ENCODE measurements at regions not wholly inside any gene's neighbourhood (a gene's known extent, or its start where the extent isn't known, plus 50 kb on each side); places are given as distances from the start of the nearest gene placed in this dataset.

GRCh38 chr2:145739681-145740080, 1219.8 kb upstream of the ZEB2 start:
- TF ChIP-seq POLR2A (IDR thresholded peaks at IDR 0.05) (no peak), CTCF (IDR thresholded peaks at IDR 0.05) (no peak)
- Histone ChIP-seq H3K27ac (no peak overlapping the region), H3K27me3 (no peaks in the 10 kb centered on the region), H3K4me3 (no peak overlapping the region), H3K36me3 (no peaks in the 10 kb centered on the region), H3K4me1 (no peaks in the 10 kb centered on the region), H3K9me3 (no peaks in the 10 kb centered on the region)
- DNase-seq, result no peak
- intact Hi-C loops (cut with DNase I; ENCODE audit: low total_unique reads), result no loop called here

- no peak overlapping the region for H3K4me3 ChIP-seq
- intact Hi-C loops (cut with DNase I; ENCODE audit: low total_unique reads), result no loop called here
- TF ChIP-seq CTCF (IDR thresholded peaks at IDR 0.05), result no peak
- no peak for TF ChIP-seq POLR2A (IDR thresholded peaks at IDR 0.05)
- H3K4me1 ChIP-seq, result no peaks in the 10 kb centered on the region
- H3K27ac ChIP-seq, result no peak overlapping the region
- no peaks in the 10 kb centered on the region for H3K9me3 ChIP-seq
- H3K27me3 ChIP-seq, result no peaks in the 10 kb centered on the region
- no peak for DNase-seq
- no peaks in the 10 kb centered on the region for H3K36me3 ChIP-seq
Observed at GRCh38 chr2:145736871-145737270, 1217.0 kb upstream of the ZEB2 start.

GRCh38 chr2:145731467-145731866, 1211.5 kb upstream of the ZEB2 start:
- TF ChIP-seq POLR2A (IDR thresholded peaks at IDR 0.05), result no peak
- no peak for TF ChIP-seq CTCF (IDR thresholded peaks at IDR 0.05)
- Histone ChIP-seq H3K27me3 (no peaks in the 10 kb centered on the region), H3K27ac (no peak overlapping the region), H3K4me1 (no peaks in the 10 kb centered on the region), H3K36me3 (no peaks in the 10 kb centered on the region), H3K4me3 (no peak overlapping the region), H3K9me3 (no peaks in the 10 kb centered on the region)
- intact Hi-C loops (cut with DNase I; ENCODE audit: low total_unique reads), result no loop called here
- DNase-seq, result no peak

GRCh38 chr2:145729993-145730770, 1210.3 kb upstream of the ZEB2 start:
- Histone ChIP-seq H3K27ac (no peak overlapping the region), H3K9me3 (no peaks in the 10 kb centered on the region), H3K4me1 (no peaks in the 10 kb centered on the region), H3K36me3 (no peaks in the 10 kb centered on the region), H3K27me3 (no peaks in the 10 kb centered on the region), H3K4me3 (no peak overlapping the region)
- no peak for DNase-seq
- TF ChIP-seq CTCF (IDR thresholded peaks at IDR 0.05), result no peak
- TF ChIP-seq POLR2A (IDR thresholded peaks at IDR 0.05), result no peak
- intact Hi-C loops (cut with DNase I; ENCODE audit: low total_unique reads), result no loop called here

GRCh38 chr2:145729481-145729880, 1209.6 kb upstream of the ZEB2 start:
- no peaks in the 10 kb centered on the region for H3K4me1 ChIP-seq
- H3K27me3 ChIP-seq, result no peaks in the 10 kb centered on the region
- H3K27ac ChIP-seq, result no peak overlapping the region
- TF ChIP-seq CTCF (IDR thresholded peaks at IDR 0.05) (no peak), POLR2A (IDR thresholded peaks at IDR 0.05) (no peak)
- no peaks in the 10 kb centered on the region for H3K36me3 ChIP-seq
- H3K9me3 ChIP-seq, result no peaks in the 10 kb centered on the region
- H3K4me3 ChIP-seq, result no peak overlapping the region
- DNase-seq, result no peak
- intact Hi-C loops (cut with DNase I; ENCODE audit: low total_unique reads), result no loop called here

Data from uterus (tissue), 3 donors.